Prostate gland (tissue), 2 donors: ENCODE measurements at regions not wholly inside any gene's neighbourhood (a gene's known extent, or its start where the extent isn't known, plus 50 kb on each side); places are given as distances from the start of the nearest gene placed in this dataset.

Source experiments
- DNase-seq: peaks from one replicate; pipeline ENCODE4 v3.0.0-alpha.2; 2019; ENCODE audit warnings: low spot score
- H3K27ac ChIP-seq, 2 donors: fragments of 200-600 bp; sonication (generic); 2 replicates each; pipeline ENCODE4 v1.5.1; 2017 to 2019
- H3K27me3 ChIP-seq: fragments of 200-600 bp; sonication (generic); replicated peaks from 2 replicates; pipeline ENCODE4 v1.5.1; 2019; ENCODE audit not compliant: insufficient read depth
- H3K36me3 ChIP-seq, 2 donors: fragments of 200-600 bp; sonication (generic); 1 replicate in 1 of 2; 2 replicates in 1 of 2; pipeline versions ENCODE4 v1.5.1 to v1.8.1; 2017 to 2019
- H3K4me1 ChIP-seq: fragments of 200-600 bp; sonication (generic); replicated peaks from 2 replicates; pipeline ENCODE4 v1.5.1; 2019
- H3K4me3 ChIP-seq, 2 donors: fragments of 200-600 bp; sonication (generic); 2 replicates each; pipeline ENCODE4 v1.5.1; 2017 to 2019
- H3K9me3 ChIP-seq: fragments of 200-600 bp; sonication (generic); 2 replicates; pipeline ENCODE4 v1.5.1; 2017
- CTCF ChIP-seq, 4 experiments: fragments of 200-600 bp in 2 of 4; fragments of 450-650 bp in 2 of 4; sonication (generic) in 2 of 4; IDR thresholded peaks; 1 replicate in 3 of 4; 2 replicates in 1 of 4; pipeline ENCODE4 v1.5.1; 2016 to 2019; ENCODE audit warnings: antibody characterized with exemption in 4 of 4, mild to moderate bottlenecking in 2 of 4, moderate library complexity in 2 of 4
- POLR2A ChIP-seq: fragments of 450-650 bp; IDR thresholded peaks from one replicate; pipeline ENCODE4 v1.6.1; 2016; ENCODE audit warnings: antibody characterized with exemption, mild to moderate bottlenecking
- POLR2AphosphoS5 ChIP-seq: sonication (generic); formaldehyde crosslinking; IDR thresholded peaks from one replicate; pipeline ENCODE4 v1.6.1; 2017; ENCODE audit warnings: antibody characterized with exemption
- WGBS: methylation state at CpG from one replicate; pipeline ENCODE4 v1.1.5; 2018; 5-methylcytosine and 5-hydroxymethylcytosine counted together
- intact Hi-C: fragments of 100-400 bp; cut with DNase I; formaldehyde crosslinking; loops from one replicate; pipeline ENCODE4 v1.14.2; 2022

GRCh38 chr9:1916655-1917054 is 98.5 kb upstream of the SMARCA2 start:
- WGBS, result 84% methylated on average over 12 of the region's 12 CpGs
- TF ChIP-seq POLR2AphosphoS5 (no peak), POLR2A (no peak), CTCF (IDR thresholded peaks at IDR 0.05) (no peak)
- no peak for DNase-seq
- intact Hi-C loops, result no loop called here
- Histone ChIP-seq H3K4me3 (no peak overlapping the region), H3K9me3 (no peaks in the 10 kb centered on the region), H3K27me3 (no peaks in the 10 kb centered on the region), H3K36me3 (no peaks in the 10 kb centered on the region), H3K27ac (no peak overlapping the region), H3K4me1 (no peaks in the 10 kb centered on the region)

DNA sequence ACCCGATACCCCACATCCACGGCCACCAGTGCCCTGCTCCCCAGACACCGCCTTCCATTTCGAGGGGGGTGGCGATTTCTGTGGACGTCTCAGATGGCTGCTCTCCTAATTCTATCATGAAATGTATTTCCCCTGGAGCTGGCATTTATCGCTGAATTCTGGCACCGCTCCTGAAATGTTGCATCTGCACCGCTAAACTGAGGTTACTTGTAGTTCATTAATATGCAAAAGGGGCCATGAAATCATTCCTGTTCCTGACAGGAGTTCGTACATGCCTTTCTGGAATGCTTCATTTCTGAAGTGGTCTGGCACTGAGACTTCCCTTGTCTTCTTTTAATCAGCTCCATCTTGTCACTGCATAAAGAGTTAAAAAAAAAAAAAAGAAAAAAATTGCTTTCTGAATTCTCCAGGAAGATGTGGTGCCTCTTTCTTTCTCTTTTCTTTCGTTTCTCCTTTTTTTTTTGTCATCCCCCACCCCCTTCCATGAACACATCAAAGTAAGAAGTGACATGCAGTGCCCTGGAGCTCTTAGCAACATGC is 97.7 kb upstream of the SMARCA2 start:
- 34% methylated on average over 11 of the region's 11 CpGs for WGBS
- DNase-seq, result no peak
- TF ChIP-seq CTCF (IDR thresholded peaks at IDR 0.05) (no peak), POLR2A (no peak)
- Histone ChIP-seq H3K36me3 (no peaks in the 10 kb centered on the region), H3K27ac (no peak overlapping the region), H3K27me3 (no peaks in the 10 kb centered on the region), H3K9me3 (no peaks in the 10 kb centered on the region), H3K4me1 (no peaks in the 10 kb centered on the region), H3K4me3 (no peak overlapping the region)
- intact Hi-C loops, result no loop called here

- H3K36me3 ChIP-seq, result no peaks in the 10 kb centered on the region
- H3K4me3 ChIP-seq, result no peak overlapping the region
- H3K9me3 ChIP-seq, result no peaks in the 10 kb centered on the region
- no peak for DNase-seq
- H3K27me3 ChIP-seq, result no peaks in the 10 kb centered on the region
- no peak overlapping the region for H3K27ac ChIP-seq
- no peaks in the 10 kb centered on the region for H3K4me1 ChIP-seq
- no peak for TF ChIP-seq POLR2A
- TF ChIP-seq POLR2AphosphoS5, result no peak
- WGBS, result 65% methylated on average over 3 of the region's 3 CpGs
- intact Hi-C loops, result no loop called here
Measured at GRCh38 chr9:1918108-1918507, 97.0 kb upstream of the SMARCA2 start.

DNA sequence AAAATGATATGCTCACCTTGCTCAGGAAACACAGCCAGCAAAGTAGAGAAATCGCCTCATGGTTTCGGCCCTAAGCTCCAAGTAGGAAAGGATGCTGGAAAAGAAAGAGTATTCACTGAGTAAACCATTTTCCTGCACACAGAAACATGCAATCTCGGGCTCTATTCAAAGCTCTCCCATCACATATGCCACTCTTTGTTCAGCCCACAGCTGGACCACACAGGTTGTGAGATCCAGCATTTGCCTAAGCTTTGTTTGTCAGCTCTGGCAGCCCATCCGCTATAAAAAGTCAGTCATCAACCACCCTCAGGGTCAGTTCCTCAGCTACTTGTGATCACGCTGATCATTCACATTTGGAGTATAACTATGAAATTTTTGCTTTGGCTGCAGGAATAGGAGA is 96.5 kb upstream of the SMARCA2 start:
- Histone ChIP-seq H3K9me3 (no peaks in the 10 kb centered on the region), H3K27me3 (no peaks in the 10 kb centered on the region), H3K4me1 (no peaks in the 10 kb centered on the region), H3K4me3 (no peak overlapping the region), H3K27ac (no peak overlapping the region), H3K36me3 (no peaks in the 10 kb centered on the region)
- WGBS, result 69% methylated on average over 5 of the region's 5 CpGs
- TF ChIP-seq CTCF (IDR thresholded peaks at IDR 0.05) (no peak), POLR2AphosphoS5 (no peak), POLR2A (no peak)
- intact Hi-C loops, result no loop called here
- no peak for DNase-seq

GRCh38 chr9:1919229-1919628 is 95.9 kb upstream of the SMARCA2 start:
- Histone ChIP-seq H3K36me3 (no peaks in the 10 kb centered on the region), H3K27ac (no peak overlapping the region), H3K4me3 (no peak overlapping the region), H3K27me3 (no peaks in the 10 kb centered on the region), H3K4me1 (no peaks in the 10 kb centered on the region), H3K9me3 (no peaks in the 10 kb centered on the region)
- intact Hi-C loops, result no loop called here
- 86% methylated on average over 4 of the region's 4 CpGs for WGBS
- no peak for DNase-seq
- TF ChIP-seq CTCF (IDR thresholded peaks at IDR 0.05), result no peak
- no peak for TF ChIP-seq POLR2A
- TF ChIP-seq POLR2AphosphoS5, result no peak
